ENCODE measurements at regions not wholly inside any gene's neighbourhood (a gene's known extent, or its start where the extent isn't known, plus 50 kb on each side); places are given as distances from the start of the nearest gene placed in this dataset.

GRCh38 chr11:15774388-15774939 is 581.9 kb downstream of the SOX6 start:
- TF ChIP-seq REST (IDR thresholded peaks at IDR 0.05; ENCODE audit: insufficient read depth in 1 of 2, low read depth in 2 of 2, low read length in 2 of 2) (no peak), POLR2AphosphoS5 (IDR thresholded peaks at IDR 0.05; ENCODE audit: low read depth, low read length) (no peak)
